Hepatocyte (in vitro differentiated cells): ENCODE measurements at regions not wholly inside any gene's neighbourhood (a gene's known extent, or its start where the extent isn't known, plus 50 kb on each side); places are given as distances from the start of the nearest gene placed in this dataset.
"Not testable (repeated sequence)": the region's sequence is repeated elsewhere in the genome, so short reads cannot be mapped to it uniquely, and the experiment has no call there.

ENCODE experiments used
- DNase-seq: peaks from one replicate; pipeline ENCODE4 v3.0.0-alpha.2; 2016; ENCODE audit warnings: low spot score
- H2AFZ ChIP-seq: fragments of 200-600 bp; sonication (generic); 2 replicates; pipeline ENCODE4 v1.6.0; 2016; ENCODE audit warnings: antibody characterized with exemption, mild to moderate bottlenecking
- H3K27ac ChIP-seq: fragments of 200-600 bp; sonication (generic); 2 replicates; pipeline ENCODE4 v1.5.1; 2016; ENCODE audit warnings: mild to moderate bottlenecking
- H3K27me3 ChIP-seq: fragments of 200-600 bp; sonication (generic); 2 replicates; pipeline ENCODE4 v1.6.1; 2016
- H3K36me3 ChIP-seq: fragments of 200-600 bp; sonication (generic); replicated peaks from 2 replicates; pipeline ENCODE4 v1.5.1; 2016; ENCODE audit warnings: low read depth; ENCODE audit not compliant: insufficient read depth
- H3K4me1 ChIP-seq: fragments of 200-600 bp; sonication (generic); 2 replicates; pipeline ENCODE4 v1.5.1; 2016; ENCODE audit warnings: mild to moderate bottlenecking, moderate library complexity; ENCODE audit not compliant: insufficient read depth
- H3K4me2 ChIP-seq: fragments of 200-600 bp; sonication (generic); 2 replicates; pipeline ENCODE4 v1.6.0; 2016
- H3K4me3 ChIP-seq: fragments of 200-600 bp; sonication (generic); 2 replicates; pipeline ENCODE4 v1.5.1; 2016; ENCODE audit warnings: mild to moderate bottlenecking
- H3K79me2 ChIP-seq: fragments of 200-600 bp; sonication (generic); 2 replicates; pipeline ENCODE4 v1.6.0; 2017; ENCODE audit warnings: mild to moderate bottlenecking
- H3K9me2 ChIP-seq: fragments of 200-600 bp; sonication (generic); replicated peaks from 2 replicates; pipeline ENCODE4 v1.6.0; 2017; ENCODE audit warnings: mild to moderate bottlenecking; ENCODE audit not compliant: insufficient read depth
- H3K9me3 ChIP-seq: fragments of 200-600 bp; sonication (generic); 2 replicates; pipeline ENCODE4 v1.5.1; 2016; ENCODE audit warnings: low read depth, mild to moderate bottlenecking
- H4K20me1 ChIP-seq: fragments of 200-600 bp; sonication (generic); 2 replicates; pipeline ENCODE4 v1.6.0; 2016; ENCODE audit warnings: mild to moderate bottlenecking; ENCODE audit not compliant: insufficient read depth, poor library complexity, severe bottlenecking
- EZH2 ChIP-seq: fragments of 200-600 bp; sonication (generic); IDR thresholded peaks from 2 replicates; pipeline ENCODE4 v1.6.1; 2016; ENCODE audit warnings: antibody characterized with exemption, mild to moderate bottlenecking, borderline replicate concordance
- EZH2phosphoT487 ChIP-seq: fragments of 200-600 bp; sonication (generic); IDR thresholded peaks from one replicate; pipeline ENCODE4 v1.6.1; 2018; ENCODE audit warnings: antibody characterized with exemption, mild to moderate bottlenecking, low read depth, moderate library complexity; ENCODE audit not compliant: unreplicated experiment, severe bottlenecking
- WGBS: methylation state at CpG from one replicate; pipeline ENCODE4 v1.1.6; 2016; ENCODE audit warnings: low lambda C conversion rate; ENCODE audit errors: missing lambda C conversion rate; 5-methylcytosine and 5-hydroxymethylcytosine counted together
- TF ChIP-seq, protein P1 (sequence below): fragments of 200-600 bp; sonication (generic); IDR thresholded peaks from 2 replicates; pipeline ENCODE4 v1.5.1; 2016; ENCODE audit warnings: antibody characterized with exemption, mild to moderate bottlenecking; ENCODE audit not compliant: poor library complexity

DNA sequence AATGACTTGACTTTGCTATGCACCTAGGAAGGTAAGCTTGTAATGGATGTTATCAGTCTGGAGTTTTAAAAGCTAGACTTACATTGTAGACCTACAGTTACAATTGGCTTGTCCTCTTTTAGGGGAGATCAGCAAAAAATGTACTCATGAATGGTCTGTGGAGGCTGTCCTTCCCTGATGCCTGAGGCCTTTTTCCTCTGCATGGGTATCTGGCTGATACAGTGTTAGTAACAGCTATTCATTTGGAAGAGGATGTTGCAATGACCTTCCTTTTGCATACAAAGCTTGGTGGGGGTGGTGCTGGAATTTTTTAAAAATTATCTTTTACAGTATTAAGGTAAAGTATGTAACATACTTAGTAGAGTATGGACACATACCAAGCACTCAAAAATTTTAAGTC lies 525.5 kb downstream of the KIF2B start:
- no peaks in the 10 kb centered on the region for H3K9me2 ChIP-seq
- H3K27me3 ChIP-seq, result no peaks in the 10 kb centered on the region
- no peaks in the 10 kb centered on the region for H3K4me1 ChIP-seq
- H3K9me3 ChIP-seq, result no peaks in the 10 kb centered on the region
- H2AFZ ChIP-seq, result no peak overlapping the region
- H4K20me1 ChIP-seq, result no peaks in the 10 kb centered on the region
- TF ChIP-seq, protein P1, sequence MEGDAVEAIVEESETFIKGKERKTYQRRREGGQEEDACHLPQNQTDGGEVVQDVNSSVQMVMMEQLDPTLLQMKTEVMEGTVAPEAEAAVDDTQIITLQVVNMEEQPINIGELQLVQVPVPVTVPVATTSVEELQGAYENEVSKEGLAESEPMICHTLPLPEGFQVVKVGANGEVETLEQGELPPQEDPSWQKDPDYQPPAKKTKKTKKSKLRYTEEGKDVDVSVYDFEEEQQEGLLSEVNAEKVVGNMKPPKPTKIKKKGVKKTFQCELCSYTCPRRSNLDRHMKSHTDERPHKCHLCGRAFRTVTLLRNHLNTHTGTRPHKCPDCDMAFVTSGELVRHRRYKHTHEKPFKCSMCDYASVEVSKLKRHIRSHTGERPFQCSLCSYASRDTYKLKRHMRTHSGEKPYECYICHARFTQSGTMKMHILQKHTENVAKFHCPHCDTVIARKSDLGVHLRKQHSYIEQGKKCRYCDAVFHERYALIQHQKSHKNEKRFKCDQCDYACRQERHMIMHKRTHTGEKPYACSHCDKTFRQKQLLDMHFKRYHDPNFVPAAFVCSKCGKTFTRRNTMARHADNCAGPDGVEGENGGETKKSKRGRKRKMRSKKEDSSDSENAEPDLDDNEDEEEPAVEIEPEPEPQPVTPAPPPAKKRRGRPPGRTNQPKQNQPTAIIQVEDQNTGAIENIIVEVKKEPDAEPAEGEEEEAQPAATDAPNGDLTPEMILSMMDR, result no peak
- TF ChIP-seq EZH2phosphoT487 (no peak), EZH2 (no peak)
- DNase-seq, result no peak
- H3K4me3 ChIP-seq, result no peak overlapping the region
- no peaks in the 10 kb centered on the region for H3K79me2 ChIP-seq
- no peak overlapping the region for H3K4me2 ChIP-seq
- no peak overlapping the region for H3K27ac ChIP-seq
- H3K36me3 ChIP-seq, result no peaks in the 10 kb centered on the region

DNA sequence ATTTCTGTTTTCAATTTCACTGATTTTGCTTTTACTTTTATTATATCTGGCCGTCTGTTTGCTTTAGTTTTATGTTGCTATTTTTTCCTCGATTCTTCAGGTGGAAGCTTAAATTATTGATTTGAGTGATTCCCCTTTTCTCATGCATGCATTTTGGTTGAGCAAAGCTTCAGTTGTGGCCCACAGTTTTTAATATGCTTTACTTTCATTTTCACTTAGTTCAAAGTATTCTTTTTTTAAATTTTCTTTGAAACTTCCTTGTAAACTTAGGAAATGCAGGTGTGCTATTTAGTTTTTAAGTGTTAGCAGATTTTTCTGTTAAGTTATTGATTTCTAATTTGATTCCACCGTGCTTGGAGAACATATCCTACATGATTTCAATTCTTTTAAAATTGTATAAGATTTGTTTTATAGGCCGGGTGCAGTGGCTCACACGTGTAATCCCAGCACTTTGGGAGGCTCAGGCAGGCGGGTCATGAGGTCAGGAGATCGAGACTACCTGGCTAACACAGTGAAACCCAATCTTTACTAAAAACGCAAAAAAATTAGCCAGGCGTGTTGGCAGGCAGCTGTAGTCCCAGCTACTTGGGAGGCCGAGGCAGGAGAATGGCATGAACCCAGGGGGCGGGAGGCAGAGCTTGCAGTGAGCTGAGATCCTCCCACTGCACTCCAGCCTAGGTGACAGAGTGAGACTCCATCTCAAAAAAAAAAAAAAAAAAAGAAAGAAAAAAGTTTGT lies 531.2 kb downstream of the KIF2B start:
- no peak overlapping the region for H3K4me2 ChIP-seq
- no peaks in the 10 kb centered on the region for H3K9me2 ChIP-seq
- no peak for DNase-seq
- H3K9me3 ChIP-seq, result no peaks in the 10 kb centered on the region
- WGBS, result 90% methylated on average over 11 of the region's 11 CpGs
- no peaks in the 10 kb centered on the region for H3K4me1 ChIP-seq
- no peaks in the 10 kb centered on the region for H4K20me1 ChIP-seq
- H3K4me3 ChIP-seq, result no peak overlapping the region
- H3K27ac ChIP-seq, result no peak overlapping the region
- H3K79me2 ChIP-seq, result no peaks in the 10 kb centered on the region
- H2AFZ ChIP-seq, result no peak overlapping the region
- TF ChIP-seq, protein P1, result no peak
- no peak for TF ChIP-seq EZH2phosphoT487
- TF ChIP-seq EZH2, result no peak
- no peaks in the 10 kb centered on the region for H3K27me3 ChIP-seq
- no peaks in the 10 kb centered on the region for H3K36me3 ChIP-seq

DNA sequence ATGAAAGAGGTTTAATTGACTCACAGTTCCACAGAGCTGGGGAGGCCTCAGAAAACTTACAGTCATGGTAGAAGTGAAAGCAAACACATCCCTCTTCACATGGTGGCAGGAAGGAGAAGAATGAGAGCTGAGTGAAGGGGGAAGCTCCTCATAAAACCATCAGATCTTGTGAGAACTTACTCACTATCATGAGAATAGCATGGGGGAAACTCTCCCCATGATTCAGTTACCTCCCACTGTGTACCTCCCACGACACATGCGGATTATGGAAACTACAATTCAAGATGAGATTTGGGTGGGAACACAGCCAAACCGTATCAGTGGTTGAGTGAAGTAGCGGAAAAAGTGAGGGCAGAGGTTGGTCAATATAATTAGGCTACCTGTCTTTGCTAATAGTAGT lies 538.3 kb downstream of the KIF2B start:
- H3K4me3 ChIP-seq, result not testable (repeated sequence)
- WGBS, result 73% methylated on average over 4 of the region's 4 CpGs

DNA sequence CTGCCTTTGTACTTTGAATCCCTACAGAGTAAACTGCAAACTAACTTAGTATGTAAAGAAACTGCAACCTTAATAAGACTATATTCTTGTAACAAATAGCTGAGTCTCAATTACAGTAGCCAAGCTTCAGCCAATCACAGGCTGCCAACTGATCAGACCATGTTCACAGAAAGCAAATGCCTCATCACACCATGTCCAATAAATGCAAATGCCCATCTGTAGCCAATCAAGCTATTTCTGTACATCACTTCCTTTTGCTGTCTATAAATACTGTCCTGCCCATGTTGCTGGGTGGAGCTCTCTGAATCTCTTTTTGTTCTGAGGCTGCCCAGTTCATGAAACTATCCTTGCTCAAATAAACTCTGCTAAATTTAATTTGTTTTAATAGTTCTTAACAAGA lies 531.7 kb upstream of the TOM1L1 start:
- Histone ChIP-seq H4K20me1 (no peaks in the 10 kb centered on the region), H3K79me2 (no peaks in the 10 kb centered on the region), H3K27ac (no peak overlapping the region), H2AFZ (no peak overlapping the region), H3K4me2 (no peak overlapping the region), H3K4me1 (no peaks in the 10 kb centered on the region), H3K4me3 (no peak overlapping the region), H3K27me3 (no peaks in the 10 kb centered on the region), H3K36me3 (no peaks in the 10 kb centered on the region), H3K9me3 (no peaks in the 10 kb centered on the region), H3K9me2 (no peaks in the 10 kb centered on the region)
- TF ChIP-seq EZH2phosphoT487 (no peak), EZH2 (no peak)
- TF ChIP-seq, protein P1, result no peak
- DNase-seq, result no peak

More for the DNA sequence above, 538.3 kb downstream of the KIF2B start:
- not testable (repeated sequence) for H2AFZ ChIP-seq, H3K4me1 ChIP-seq, H3K27me3 ChIP-seq, H3K9me3 ChIP-seq, H3K9me2 ChIP-seq, H3K4me2 ChIP-seq, H3K79me2 ChIP-seq, H4K20me1 ChIP-seq, DNase-seq, H3K36me3 ChIP-seq, H3K27ac ChIP-seq
